DOHH2 (cell line): ENCODE measurements at regions not wholly inside any gene's neighbourhood (a gene's known extent, or its start where the extent isn't known, plus 50 kb on each side); places are given as distances from the start of the nearest gene placed in this dataset.

Experiments
- EZH2phosphoT487 ChIP-seq: fragments of 200-600 bp; sonication (generic); IDR thresholded peaks from 2 replicates; pipeline ENCODE4 v1.6.1; 2017; ENCODE audit warnings: borderline replicate concordance, mild to moderate bottlenecking, antibody characterized with exemption, low read length, moderate library complexity, mixed read lengths
- TF ChIP-seq, protein P1 (sequence below): fragments of 200-600 bp; sonication (generic); IDR thresholded peaks from one replicate; pipeline ENCODE4 v1.5.1; 2014; ENCODE audit warnings: antibody characterized with exemption, mild to moderate bottlenecking, low read depth, low read length; ENCODE audit not compliant: poor library complexity, severe bottlenecking

DNA sequence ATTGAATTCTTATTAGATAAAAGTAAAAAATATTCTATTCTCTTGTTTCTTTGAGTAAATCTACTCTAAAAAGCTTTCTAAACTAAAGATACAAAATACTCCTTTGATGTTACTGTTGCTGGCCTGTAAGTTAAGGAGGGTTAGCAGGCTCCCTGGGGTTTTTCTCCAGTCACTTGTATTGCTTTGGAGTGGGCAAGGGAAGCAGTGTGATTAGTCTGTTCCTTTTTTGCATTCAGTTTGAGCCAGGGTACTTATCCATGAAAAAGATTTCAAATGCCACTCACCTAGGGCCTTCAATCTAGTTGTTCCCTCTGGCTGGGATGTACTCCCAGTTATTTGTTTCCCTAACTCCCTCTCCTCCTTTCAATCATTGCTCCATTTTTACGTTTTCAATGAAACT lies 256.2 kb upstream of the SMC2 start:
- TF ChIP-seq, protein P1, sequence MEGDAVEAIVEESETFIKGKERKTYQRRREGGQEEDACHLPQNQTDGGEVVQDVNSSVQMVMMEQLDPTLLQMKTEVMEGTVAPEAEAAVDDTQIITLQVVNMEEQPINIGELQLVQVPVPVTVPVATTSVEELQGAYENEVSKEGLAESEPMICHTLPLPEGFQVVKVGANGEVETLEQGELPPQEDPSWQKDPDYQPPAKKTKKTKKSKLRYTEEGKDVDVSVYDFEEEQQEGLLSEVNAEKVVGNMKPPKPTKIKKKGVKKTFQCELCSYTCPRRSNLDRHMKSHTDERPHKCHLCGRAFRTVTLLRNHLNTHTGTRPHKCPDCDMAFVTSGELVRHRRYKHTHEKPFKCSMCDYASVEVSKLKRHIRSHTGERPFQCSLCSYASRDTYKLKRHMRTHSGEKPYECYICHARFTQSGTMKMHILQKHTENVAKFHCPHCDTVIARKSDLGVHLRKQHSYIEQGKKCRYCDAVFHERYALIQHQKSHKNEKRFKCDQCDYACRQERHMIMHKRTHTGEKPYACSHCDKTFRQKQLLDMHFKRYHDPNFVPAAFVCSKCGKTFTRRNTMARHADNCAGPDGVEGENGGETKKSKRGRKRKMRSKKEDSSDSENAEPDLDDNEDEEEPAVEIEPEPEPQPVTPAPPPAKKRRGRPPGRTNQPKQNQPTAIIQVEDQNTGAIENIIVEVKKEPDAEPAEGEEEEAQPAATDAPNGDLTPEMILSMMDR = no peak
- no peak for TF ChIP-seq EZH2phosphoT487
